ENCODE measurements at regions not wholly inside any gene's neighbourhood (a gene's known extent, or its start where the extent isn't known, plus 50 kb on each side); places are given as distances from the start of the nearest gene placed in this dataset.

GRCh38 chr9:87086221-87086818 lies 139.0 kb upstream of the GAS1 start:
- DNase-seq, result no peak

GRCh38 chr9:87087197-87087596 lies 139.9 kb upstream of the GAS1 start:
- no peak for DNase-seq

- no peak for DNase-seq
These were observed 140.9 kb upstream of the GAS1 start for GRCh38 chr9:87088192-87088591.

GRCh38 chr9:87088621-87089365 lies 141.5 kb upstream of the GAS1 start:
- no peak for DNase-seq

- no peak for DNase-seq
These were observed 142.2 kb upstream of the GAS1 start for GRCh38 chr9:87089506-87089905.

GRCh38 chr9:87089929-87090328 lies 142.6 kb upstream of the GAS1 start:
- DNase-seq, result no peak

GRCh38 chr9:87093777-87094176 lies 146.5 kb upstream of the GAS1 start:
- DNase-seq, result no peak

GRCh38 chr9:87095951-87096350 lies 148.6 kb upstream of the GAS1 start:
- DNase-seq, result no peak

GRCh38 chr9:87096506-87096905 lies 149.2 kb upstream of the GAS1 start:
- no peak for DNase-seq

- DNase-seq, result no peak
These were observed 149.9 kb upstream of the GAS1 start for GRCh38 chr9:87097238-87097637.

GRCh38 chr9:87099407-87099806 lies 152.1 kb upstream of the GAS1 start:
- DNase-seq, result no peak

- no peak for DNase-seq
These were observed 152.7 kb upstream of the GAS1 start for GRCh38 chr9:87100001-87100400.

GRCh38 chr9:87102126-87102525 lies 154.8 kb upstream of the GAS1 start:
- DNase-seq, result no peak

GRCh38 chr9:87107072-87107471 lies 159.8 kb upstream of the GAS1 start:
- no peak for DNase-seq

- no peak for DNase-seq
These were observed 161.4 kb upstream of the GAS1 start for GRCh38 chr9:87108661-87109060.

GRCh38 chr9:87109231-87109631 lies 161.9 kb upstream of the GAS1 start:
- no peak for DNase-seq

GRCh38 chr9:87109851-87110250 lies 162.5 kb upstream of the GAS1 start:
- DNase-seq, result no peak

- DNase-seq, result no peak
These were observed 163.7 kb upstream of the GAS1 start for GRCh38 chr9:87111010-87111409.

GRCh38 chr9:87112656-87113055 lies 165.3 kb upstream of the GAS1 start:
- DNase-seq, result no peak

GRCh38 chr9:87113874-87114273 lies 166.6 kb upstream of the GAS1 start:
- DNase-seq, result no peak

GRCh38 chr9:87115785-87116184 lies 168.5 kb upstream of the GAS1 start:
- DNase-seq, result no peak

GRCh38 chr9:87116492-87116891 lies 169.2 kb upstream of the GAS1 start:
- DNase-seq, result no peak

GRCh38 chr9:87118594-87118993 lies 171.3 kb upstream of the GAS1 start:
- no peak for DNase-seq

- no peak for DNase-seq
These were observed 172.1 kb upstream of the GAS1 start for GRCh38 chr9:87119328-87119881.

- no peak for DNase-seq
These were observed 173.3 kb upstream of the GAS1 start for GRCh38 chr9:87120610-87121009.
